ENCODE measurements at regions not wholly inside any gene's neighbourhood (a gene's known extent, or its start where the extent isn't known, plus 50 kb on each side); places are given as distances from the start of the nearest gene placed in this dataset.

- no peak for TF ChIP-seq CTCF (IDR thresholded peaks at IDR 0.05)
- no peak for TF ChIP-seq POLR2A (IDR thresholded peaks at IDR 0.05)
These were observed 61.0 kb upstream of the LARP1 start for GRCh38 chr5:154694159-154694558.

All from Peyer's patch (tissue), 4 donors.